ENCODE measurements at regions not wholly inside any gene's neighbourhood (a gene's known extent, or its start where the extent isn't known, plus 50 kb on each side); places are given as distances from the start of the nearest gene placed in this dataset.
A peak's percentile ranks its signal among the peaks of the same experiment; 100 is the strongest.

- Histone ChIP-seq H3K4me1 (ENCODE audit: low read depth) (no peaks in the 10 kb centered on the region), H3K27me3 (no peaks in the 10 kb centered on the region), H3K36me3 (no peaks in the 10 kb centered on the region), H3K4me3 (no peak overlapping the region), H3K27ac (no peak overlapping the region), H3K9me3 (ENCODE audit: low read depth) (no peaks in the 10 kb centered on the region)
- TF ChIP-seq CTCF (IDR thresholded peaks at IDR 0.05; ENCODE audit: low read depth, low read length), result no peak
- no peak for DNase-seq (ENCODE audit: low read depth in 1 of 2, low spot score in 1 of 2)
Observed at GRCh38 chr1:86282611-86283010, 113.5 kb downstream of the ODF2L start.

GRCh38 chr1:86277936-86278335 lies 118.2 kb downstream of the ODF2L start:
- Histone ChIP-seq H3K27ac (no peak overlapping the region), H3K4me1 (ENCODE audit: low read depth) (no peaks in the 10 kb centered on the region), H3K27me3 (no peaks in the 10 kb centered on the region), H3K36me3 (no peaks in the 10 kb centered on the region), H3K4me3 (no peak overlapping the region), H3K9me3 (ENCODE audit: low read depth) (no peaks in the 10 kb centered on the region)
- no peak for DNase-seq (ENCODE audit: low read depth in 1 of 2, low spot score in 1 of 2)
- TF ChIP-seq CTCF (IDR thresholded peaks at IDR 0.05; ENCODE audit: low read depth, low read length), result no peak

- Histone ChIP-seq H3K4me3 (no peak overlapping the region), H3K36me3 (no peaks in the 10 kb centered on the region), H3K4me1 (ENCODE audit: low read depth) (no peaks in the 10 kb centered on the region), H3K27ac (no peak overlapping the region), H3K9me3 (ENCODE audit: low read depth) (no peaks in the 10 kb centered on the region), H3K27me3 (no peaks in the 10 kb centered on the region)
- TF ChIP-seq CTCF (IDR thresholded peaks at IDR 0.05; ENCODE audit: low read depth, low read length), result no peak
- DNase-seq (ENCODE audit: low read depth in 1 of 2, low spot score in 1 of 2), result no peak
Observed at GRCh38 chr1:86273066-86273465, 116.5 kb upstream of the COL24A1 start.

- no peak for TF ChIP-seq CTCF (IDR thresholded peaks at IDR 0.05; ENCODE audit: low read depth, low read length)
- Histone ChIP-seq H3K4me1 (ENCODE audit: low read depth) (no peaks in the 10 kb centered on the region), H3K4me3 (no peak overlapping the region), H3K36me3 (no peaks in the 10 kb centered on the region), H3K27me3 (no peaks in the 10 kb centered on the region), H3K27ac (no peak overlapping the region), H3K9me3 (ENCODE audit: low read depth) (no peaks in the 10 kb centered on the region)
- no peak for DNase-seq (ENCODE audit: low read depth in 1 of 2, low spot score in 1 of 2)
Observed at GRCh38 chr1:86272083-86272482, 115.5 kb upstream of the COL24A1 start.

GRCh38 chr1:86271046-86271445 lies 114.5 kb upstream of the COL24A1 start:
- Histone ChIP-seq H3K9me3 (ENCODE audit: low read depth) (no peaks in the 10 kb centered on the region), H3K27me3 (no peaks in the 10 kb centered on the region), H3K36me3 (no peaks in the 10 kb centered on the region), H3K4me3 (no peak overlapping the region), H3K4me1 (ENCODE audit: low read depth) (no peaks in the 10 kb centered on the region), H3K27ac (no peak overlapping the region)
- TF ChIP-seq CTCF (IDR thresholded peaks at IDR 0.05; ENCODE audit: low read depth, low read length), result no peak
- peak in 1 of 2 donors; percentile 11 for DNase-seq (ENCODE audit: low read depth in 1 of 2, low spot score in 1 of 2)

GRCh38 chr1:86263101-86263500 lies 106.5 kb upstream of the COL24A1 start:
- Histone ChIP-seq H3K9me3 (ENCODE audit: low read depth) (no peaks in the 10 kb centered on the region), H3K27me3 (no peaks in the 10 kb centered on the region), H3K27ac (no peak overlapping the region), H3K4me3 (no peak overlapping the region), H3K4me1 (ENCODE audit: low read depth) (no peaks in the 10 kb centered on the region), H3K36me3 (no peaks in the 10 kb centered on the region)
- no peak for TF ChIP-seq CTCF (IDR thresholded peaks at IDR 0.05; ENCODE audit: low read depth, low read length)
- DNase-seq (ENCODE audit: low read depth in 1 of 2, low spot score in 1 of 2), result no peak

All from cardiac muscle cell (in vitro differentiated cells and primary cell).